ENCODE measurements at regions not wholly inside any gene's neighbourhood (a gene's known extent, or its start where the extent isn't known, plus 50 kb on each side); places are given as distances from the start of the nearest gene placed in this dataset.
A peak's percentile ranks its signal among the peaks of the same experiment; 100 is the strongest.

DNA sequence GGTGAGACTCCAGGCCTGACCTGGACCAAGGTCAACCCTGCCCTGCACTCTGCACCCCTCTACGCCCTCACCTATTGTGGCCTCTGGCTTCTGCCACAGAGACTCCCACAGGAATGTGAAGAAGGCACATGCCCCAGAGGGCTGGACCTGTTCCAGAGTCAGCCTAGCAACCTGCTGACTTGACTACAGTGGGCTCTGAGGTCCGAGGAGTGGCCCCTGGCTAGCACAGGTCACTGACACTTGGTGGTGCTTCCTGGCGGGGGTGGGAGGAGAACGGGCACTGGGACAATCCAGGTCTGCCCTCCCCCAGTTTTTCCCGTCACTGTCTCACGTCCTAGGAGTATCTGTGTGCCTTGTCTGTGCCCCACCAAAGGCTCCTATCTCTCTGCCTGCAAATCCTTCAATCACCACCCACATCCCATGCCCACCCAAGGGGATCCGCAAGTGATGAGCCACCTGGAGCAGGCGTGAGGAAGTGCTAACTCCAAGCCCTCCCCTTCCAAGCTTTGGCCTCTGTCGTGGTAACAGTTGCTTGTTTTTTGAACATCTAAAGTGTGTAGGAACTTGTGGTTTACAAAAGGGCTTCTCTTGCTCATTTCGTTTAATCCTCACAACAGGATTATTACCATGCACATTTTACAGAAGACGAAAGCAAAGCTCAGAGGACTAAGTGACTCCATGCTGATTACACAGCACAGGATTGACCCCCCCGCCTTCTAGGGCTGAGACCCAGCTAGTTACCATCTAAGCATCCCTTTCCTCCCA, 86.2 kb downstream of the MCFD2 start:
- Histone ChIP-seq H3K9ac (ENCODE audit: low read length) (peak overlapping the region; percentile 70), H3K4me3 (ENCODE audit: low read length) (no peak overlapping the region), H3K9me3 (ENCODE audit: control insufficient read depth, low read length) (peaks cover 7% of the 10 kb centered on the region), H3K27me3 (replicated peaks; ENCODE audit: control insufficient read depth, insufficient read depth, low read length) (no peaks in the 10 kb centered on the region), H3K4me1 (ENCODE audit: control insufficient read depth, insufficient read depth, low read length) (peaks cover 38% of the 10 kb centered on the region), H3K36me3 (ENCODE audit: control insufficient read depth, insufficient read depth, low read length, severe bottlenecking) (no peaks in the 10 kb centered on the region)
- no peak for DNase-seq (ENCODE audit: low read depth)

DNA sequence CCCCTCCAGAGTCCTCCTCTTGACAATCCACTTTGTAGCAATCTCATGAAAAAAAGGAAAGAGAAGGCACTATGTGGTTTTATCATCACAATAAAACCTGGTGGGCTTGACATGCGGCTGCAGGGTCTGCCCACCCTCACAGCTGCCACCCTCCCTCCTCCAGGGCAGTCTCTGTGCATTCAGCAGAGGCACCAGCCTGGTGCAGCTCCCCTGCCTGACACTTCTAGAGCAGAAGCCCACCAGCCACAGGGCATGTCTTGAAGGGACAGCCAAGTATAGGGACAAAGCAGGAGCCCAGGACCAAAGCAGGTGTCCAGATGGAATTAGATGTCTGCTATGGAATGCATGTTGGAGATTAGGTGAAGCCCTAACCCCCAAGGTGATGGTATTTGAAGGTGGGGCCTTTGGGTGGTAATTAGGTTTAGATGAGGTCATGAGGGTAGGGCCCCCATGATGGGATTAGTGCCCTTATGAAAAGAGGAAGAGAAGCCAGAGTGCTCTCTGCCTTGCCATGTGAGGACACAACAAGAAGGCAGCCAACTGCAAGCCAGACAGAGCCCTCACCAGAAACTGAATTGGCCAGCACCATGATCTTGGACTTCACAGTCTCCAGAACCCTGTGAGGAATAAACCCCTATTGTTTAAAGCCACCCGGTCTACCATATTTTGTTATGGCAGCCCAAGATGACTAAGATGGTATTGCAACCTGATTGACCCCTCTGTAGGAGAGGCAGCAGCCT, 86.9 kb downstream of the MCFD2 start:
- H3K27me3 ChIP-seq (replicated peaks; ENCODE audit: control insufficient read depth, insufficient read depth, low read length) = no peaks in the 10 kb centered on the region
- H3K4me3 ChIP-seq (ENCODE audit: low read length) = no peak overlapping the region
- peaks cover 7% of the 10 kb centered on the region for H3K9me3 ChIP-seq (ENCODE audit: control insufficient read depth, low read length)
- no peaks in the 10 kb centered on the region for H3K36me3 ChIP-seq (ENCODE audit: control insufficient read depth, insufficient read depth, low read length, severe bottlenecking)
- H3K4me1 ChIP-seq (ENCODE audit: control insufficient read depth, insufficient read depth, low read length) = peaks cover 38% of the 10 kb centered on the region
- H3K9ac ChIP-seq (ENCODE audit: low read length) = peak overlapping the region; percentile 53
- DNase-seq (ENCODE audit: low read depth) = no peak

DNA sequence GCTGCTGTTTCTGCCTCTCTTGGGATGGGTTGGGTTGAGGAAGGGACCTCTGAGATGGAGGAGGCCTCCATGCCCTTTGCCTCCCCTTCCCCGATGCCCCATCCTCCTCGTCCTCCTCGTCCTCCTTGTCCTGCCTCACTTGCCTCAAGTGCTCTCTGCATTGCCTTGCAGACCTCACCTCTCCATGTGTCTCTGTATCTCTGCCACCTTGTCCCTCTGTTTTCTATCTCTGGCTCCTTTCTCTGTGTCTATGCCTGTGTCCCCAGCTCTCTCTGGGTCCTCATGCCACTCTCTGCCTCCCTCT, 87.5 kb downstream of the MCFD2 start:
- Histone ChIP-seq H3K9me3 (ENCODE audit: control insufficient read depth, low read length) (peaks cover 1% of the 10 kb centered on the region), H3K9ac (ENCODE audit: low read length) (peak overlapping the region; percentile 53), H3K27me3 (replicated peaks; ENCODE audit: control insufficient read depth, insufficient read depth, low read length) (no peaks in the 10 kb centered on the region), H3K4me3 (ENCODE audit: low read length) (no peak overlapping the region), H3K36me3 (ENCODE audit: control insufficient read depth, insufficient read depth, low read length, severe bottlenecking) (no peaks in the 10 kb centered on the region), H3K4me1 (ENCODE audit: control insufficient read depth, insufficient read depth, low read length) (peaks cover 38% of the 10 kb centered on the region)
- DNase-seq (ENCODE audit: low read depth) = no peak

DNA sequence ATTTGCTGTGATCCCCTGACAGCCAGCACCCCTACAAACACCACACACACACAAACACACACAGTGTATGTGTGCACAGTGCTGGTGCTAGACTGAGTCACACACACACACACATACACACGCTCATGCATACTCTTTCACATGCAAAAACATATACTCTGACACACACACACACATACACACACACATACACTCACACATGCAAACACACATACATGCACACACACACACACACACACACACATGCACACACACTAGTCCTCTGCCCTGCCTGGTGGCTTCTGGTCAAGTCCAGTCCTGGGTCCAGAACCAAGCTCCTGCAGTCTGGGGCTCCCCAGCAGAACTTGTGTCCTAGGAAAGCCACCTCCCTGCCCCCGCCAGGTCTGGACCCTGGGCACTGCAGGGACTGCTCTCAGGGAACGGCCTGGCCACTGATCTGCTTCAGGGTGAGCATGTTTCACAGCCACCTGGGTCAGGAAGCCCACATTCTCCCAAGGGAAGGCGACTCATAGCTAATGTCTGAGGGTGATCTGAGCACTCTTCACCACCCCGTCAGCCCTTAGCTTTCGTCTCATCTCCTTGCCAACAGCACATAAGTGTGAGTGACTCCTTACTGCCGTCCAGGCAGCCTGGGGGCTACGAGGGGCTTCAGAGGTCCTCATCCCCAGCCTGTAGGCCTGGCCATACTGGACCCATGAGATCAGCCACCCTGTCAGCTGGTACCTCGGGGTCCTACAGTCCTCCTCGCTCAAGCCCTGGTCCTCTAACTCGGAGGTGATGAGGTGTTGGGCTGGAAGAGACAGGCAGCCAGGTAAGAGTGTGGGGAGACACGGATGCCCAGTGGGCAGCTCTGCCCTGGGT, 88.1 kb downstream of the MCFD2 start:
- DNase-seq (ENCODE audit: low read depth) = no peak
- H3K9me3 ChIP-seq (ENCODE audit: control insufficient read depth, low read length) = no peaks in the 10 kb centered on the region
- no peak overlapping the region for H3K4me3 ChIP-seq (ENCODE audit: low read length)
- H3K36me3 ChIP-seq (ENCODE audit: control insufficient read depth, insufficient read depth, low read length, severe bottlenecking) = no peaks in the 10 kb centered on the region
- H3K27me3 ChIP-seq (replicated peaks; ENCODE audit: control insufficient read depth, insufficient read depth, low read length) = no peaks in the 10 kb centered on the region
- peak overlapping the region; percentile 53 for H3K9ac ChIP-seq (ENCODE audit: low read length)
- H3K4me1 ChIP-seq (ENCODE audit: control insufficient read depth, insufficient read depth, low read length) = peaks cover 38% of the 10 kb centered on the region

DNA sequence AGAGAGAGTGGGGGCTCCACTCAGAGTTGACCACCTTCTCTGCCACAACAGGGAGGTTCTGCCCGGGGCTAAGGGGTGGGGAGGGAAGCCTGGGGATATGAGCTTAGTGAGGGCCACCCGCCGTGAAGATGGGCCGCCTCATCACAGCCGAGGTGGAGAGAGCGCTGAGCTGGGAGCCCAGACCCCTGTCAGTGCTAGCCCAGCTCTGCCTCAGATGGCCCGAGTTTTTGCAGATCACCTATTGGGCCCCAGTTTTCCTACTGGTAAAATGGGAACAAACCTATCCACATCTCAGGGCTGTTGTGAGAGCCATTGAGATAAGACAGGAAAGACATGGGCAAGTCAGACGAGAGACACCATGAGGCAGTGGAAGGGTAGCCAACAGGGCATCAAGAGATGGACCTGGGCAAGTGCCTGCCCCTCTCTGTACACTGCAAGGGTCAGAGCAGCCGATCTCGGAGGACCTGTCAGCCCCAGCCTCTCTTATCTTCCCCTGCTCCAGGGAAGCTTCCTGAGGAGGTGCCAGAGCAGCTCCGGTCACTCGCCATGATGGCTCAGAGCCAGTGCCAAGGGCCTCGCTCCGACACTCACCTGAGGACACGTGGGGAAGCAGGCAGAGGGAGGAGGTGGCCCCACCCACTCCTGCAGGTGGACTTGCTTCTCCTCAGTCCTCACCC, 88.9 kb downstream of the MCFD2 start:
- Histone ChIP-seq H3K4me3 (ENCODE audit: low read length) (no peak overlapping the region), H3K9ac (ENCODE audit: low read length) (peak overlapping the region; percentile 53), H3K36me3 (ENCODE audit: control insufficient read depth, insufficient read depth, low read length, severe bottlenecking) (no peaks in the 10 kb centered on the region), H3K9me3 (ENCODE audit: control insufficient read depth, low read length) (no peaks in the 10 kb centered on the region), H3K27me3 (replicated peaks; ENCODE audit: control insufficient read depth, insufficient read depth, low read length) (no peaks in the 10 kb centered on the region), H3K4me1 (ENCODE audit: control insufficient read depth, insufficient read depth, low read length) (peaks cover 30% of the 10 kb centered on the region)
- no peak for DNase-seq (ENCODE audit: low read depth)

DNA sequence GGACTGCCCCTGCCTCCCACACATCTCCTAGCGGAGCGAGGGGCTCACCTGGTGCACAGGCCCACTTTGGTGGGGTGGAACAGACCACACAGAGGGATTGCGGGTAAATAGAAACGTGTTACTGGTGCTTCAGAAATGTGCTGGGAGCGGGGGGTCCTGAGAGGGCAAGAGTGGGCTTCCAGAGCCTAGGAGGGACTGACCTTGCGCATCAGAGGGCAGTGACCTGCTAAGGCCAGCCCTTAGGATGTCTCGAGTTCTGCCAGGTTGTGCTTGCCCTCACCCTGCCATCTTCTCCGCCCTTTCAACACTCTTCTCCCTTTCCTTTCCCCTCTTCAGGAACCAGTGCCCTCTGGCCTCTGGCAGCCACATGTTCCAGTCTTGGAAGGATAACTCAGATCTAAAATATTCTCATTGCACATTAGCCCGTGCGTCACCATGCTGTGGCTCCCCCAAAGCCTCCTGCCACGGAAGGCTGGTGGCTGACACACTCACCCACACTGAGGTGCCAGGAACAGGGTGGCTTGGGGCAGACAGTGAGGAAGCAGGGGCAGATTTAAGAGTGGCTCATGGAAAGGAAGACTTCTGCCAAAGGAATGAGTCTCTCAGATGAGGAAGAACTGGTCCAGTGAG, 89.6 kb downstream of the MCFD2 start:
- Histone ChIP-seq H3K36me3 (ENCODE audit: control insufficient read depth, insufficient read depth, low read length, severe bottlenecking) (no peaks in the 10 kb centered on the region), H3K27me3 (replicated peaks; ENCODE audit: control insufficient read depth, insufficient read depth, low read length) (no peaks in the 10 kb centered on the region), H3K4me1 (ENCODE audit: control insufficient read depth, insufficient read depth, low read length) (peaks cover 25% of the 10 kb centered on the region), H3K9ac (ENCODE audit: low read length) (no peak overlapping the region), H3K4me3 (ENCODE audit: low read length) (no peak overlapping the region), H3K9me3 (ENCODE audit: control insufficient read depth, low read length) (no peaks in the 10 kb centered on the region)
- no peak for DNase-seq (ENCODE audit: low read depth)

DNA sequence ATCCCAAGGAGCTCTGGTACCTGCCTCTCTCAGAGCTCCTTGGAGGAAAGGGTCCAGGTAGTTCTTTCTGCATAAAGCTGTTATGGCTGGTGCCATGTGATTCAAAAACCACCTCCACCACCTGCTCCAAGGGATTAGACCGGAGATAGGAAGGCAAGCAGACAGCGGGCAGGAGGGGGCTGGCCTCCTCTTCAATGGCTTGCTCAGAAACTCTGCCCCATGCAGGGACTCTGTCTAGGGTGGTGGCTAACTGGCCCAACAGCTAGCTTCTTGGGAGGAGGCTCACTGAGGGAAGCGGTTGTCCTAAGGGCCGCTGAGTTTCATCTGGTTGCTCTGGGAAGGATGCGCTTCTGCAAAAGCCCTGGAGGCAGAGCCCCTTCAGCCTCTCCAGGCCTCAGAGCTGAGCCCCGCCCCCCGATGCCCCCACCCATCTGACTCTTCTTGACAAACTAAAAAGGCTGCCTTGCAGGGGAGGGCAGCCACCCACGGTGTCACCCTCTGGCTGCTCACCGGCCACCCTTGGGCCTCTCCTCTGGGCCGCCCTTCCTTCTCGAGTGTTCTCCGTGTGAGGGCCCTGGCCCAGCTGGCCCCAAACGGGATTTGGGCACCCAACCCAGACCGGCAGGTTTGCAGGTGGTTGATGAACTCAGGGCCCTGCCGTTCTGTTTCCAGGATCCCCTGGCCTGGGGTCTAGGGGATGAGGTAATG, 90.2 kb downstream of the MCFD2 start:
- H3K36me3 ChIP-seq (ENCODE audit: control insufficient read depth, insufficient read depth, low read length, severe bottlenecking) = no peaks in the 10 kb centered on the region
- no peak for DNase-seq (ENCODE audit: low read depth)
- no peak overlapping the region for H3K9ac ChIP-seq (ENCODE audit: low read length)
- peaks cover 18% of the 10 kb centered on the region for H3K4me1 ChIP-seq (ENCODE audit: control insufficient read depth, insufficient read depth, low read length)
- no peak overlapping the region for H3K4me3 ChIP-seq (ENCODE audit: low read length)
- H3K27me3 ChIP-seq (replicated peaks; ENCODE audit: control insufficient read depth, insufficient read depth, low read length) = no peaks in the 10 kb centered on the region
- H3K9me3 ChIP-seq (ENCODE audit: control insufficient read depth, low read length) = no peaks in the 10 kb centered on the region

DNA sequence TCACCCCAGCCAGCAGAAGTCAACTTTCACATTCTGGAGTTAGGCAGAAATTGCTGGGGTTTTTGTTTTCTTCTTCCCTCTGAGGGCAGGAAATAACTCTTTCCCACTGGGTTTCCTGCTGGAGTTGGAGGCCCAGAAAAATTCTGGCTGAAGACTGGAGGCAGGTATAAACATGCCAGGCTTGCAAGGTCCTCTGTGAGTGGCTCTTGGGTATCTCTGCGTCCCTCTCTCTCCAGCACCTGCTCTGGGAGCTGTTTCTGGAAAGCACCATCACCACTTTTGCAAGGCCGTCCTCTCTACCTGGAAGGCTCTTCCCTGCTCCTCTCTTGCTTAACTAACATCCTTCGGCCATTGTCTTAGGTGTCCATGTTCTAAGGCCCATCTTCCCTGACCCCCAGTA, 91.0 kb downstream of the MCFD2 start:
- no peak overlapping the region for H3K4me3 ChIP-seq (ENCODE audit: low read length)
- DNase-seq (ENCODE audit: low read depth) = no peak
- no peaks in the 10 kb centered on the region for H3K27me3 ChIP-seq (replicated peaks; ENCODE audit: control insufficient read depth, insufficient read depth, low read length)
- no peak overlapping the region for H3K9ac ChIP-seq (ENCODE audit: low read length)
- no peaks in the 10 kb centered on the region for H3K36me3 ChIP-seq (ENCODE audit: control insufficient read depth, insufficient read depth, low read length, severe bottlenecking)
- H3K9me3 ChIP-seq (ENCODE audit: control insufficient read depth, low read length) = no peaks in the 10 kb centered on the region
- peaks cover 14% of the 10 kb centered on the region for H3K4me1 ChIP-seq (ENCODE audit: control insufficient read depth, insufficient read depth, low read length)

DNA sequence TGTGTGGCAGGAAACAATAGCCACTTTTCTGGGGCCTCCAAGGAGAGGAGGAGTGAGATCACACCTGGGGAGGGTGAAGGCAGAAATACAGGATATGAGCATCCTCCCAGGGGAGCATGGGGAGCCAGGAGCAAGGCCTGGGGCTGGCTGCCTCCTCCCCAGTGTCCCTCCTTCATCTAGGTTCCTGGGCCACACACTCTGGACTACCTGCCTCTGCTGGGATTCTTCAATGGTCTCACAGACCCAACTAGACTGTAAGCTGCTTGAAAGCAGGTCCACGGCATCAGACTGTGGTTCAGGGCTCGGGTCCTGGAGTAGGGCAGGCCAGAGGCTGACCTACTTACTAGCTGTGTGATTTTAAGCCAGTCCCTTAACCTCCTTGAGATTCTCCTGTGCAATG, 94.0 kb downstream of the MCFD2 start:
- DNase-seq (ENCODE audit: low read depth) = no peak
- Histone ChIP-seq H3K9ac (ENCODE audit: low read length) (no peak overlapping the region), H3K27me3 (replicated peaks; ENCODE audit: control insufficient read depth, insufficient read depth, low read length) (no peaks in the 10 kb centered on the region), H3K36me3 (ENCODE audit: control insufficient read depth, insufficient read depth, low read length, severe bottlenecking) (no peaks in the 10 kb centered on the region), H3K9me3 (ENCODE audit: control insufficient read depth, low read length) (no peaks in the 10 kb centered on the region), H3K4me1 (ENCODE audit: control insufficient read depth, insufficient read depth, low read length) (peaks cover 17% of the 10 kb centered on the region), H3K4me3 (ENCODE audit: low read length) (no peak overlapping the region)

DNA sequence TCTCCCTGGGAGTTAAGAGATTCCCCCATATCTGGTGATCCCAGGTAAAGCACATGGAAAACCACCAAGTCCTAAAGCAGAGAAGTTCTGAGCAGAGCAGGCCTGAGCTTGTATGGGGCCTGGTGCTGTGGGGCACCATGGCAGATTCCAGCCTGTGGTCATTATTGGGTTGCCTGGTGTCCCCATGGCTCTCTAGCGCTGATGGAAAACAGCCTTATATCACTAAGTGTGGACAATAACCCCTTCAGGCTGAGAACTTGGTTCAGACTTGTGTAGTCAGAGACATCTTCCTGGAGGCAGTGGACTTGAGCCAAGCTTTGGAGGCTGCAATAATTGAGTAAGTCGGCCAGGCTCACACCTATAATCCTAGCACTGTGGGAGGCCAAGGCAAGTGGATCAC, 96.8 kb downstream of the MCFD2 start:
- Histone ChIP-seq H3K9me3 (ENCODE audit: control insufficient read depth, low read length) (no peaks in the 10 kb centered on the region), H3K27me3 (replicated peaks; ENCODE audit: control insufficient read depth, insufficient read depth, low read length) (no peaks in the 10 kb centered on the region), H3K36me3 (ENCODE audit: control insufficient read depth, insufficient read depth, low read length, severe bottlenecking) (no peaks in the 10 kb centered on the region), H3K4me1 (ENCODE audit: control insufficient read depth, insufficient read depth, low read length) (peaks cover 33% of the 10 kb centered on the region), H3K4me3 (ENCODE audit: low read length) (no peak overlapping the region), H3K9ac (ENCODE audit: low read length) (peak overlapping the region; percentile 78)
- DNase-seq (ENCODE audit: low read depth) = no peak
